GM10266 (cell line): ENCODE measurements at regions not wholly inside any gene's neighbourhood (a gene's known extent, or its start where the extent isn't known, plus 50 kb on each side); places are given as distances from the start of the nearest gene placed in this dataset.
A peak's percentile ranks its signal among the peaks of the same experiment; 100 is the strongest.

Experiments
- DNase-seq: peaks from one replicate; pipeline ENCODE4 v3.0.0; 2012; ENCODE audit errors: extremely low spot score
- TF ChIP-seq, protein P1 (sequence below): IDR thresholded peaks from 2 replicates; pipeline ENCODE4 v1.5.1; 2012; ENCODE audit warnings: mild to moderate bottlenecking, low read depth; ENCODE audit not compliant: control insufficient read depth, insufficient read depth; ENCODE audit errors: missing control alignments

DNA sequence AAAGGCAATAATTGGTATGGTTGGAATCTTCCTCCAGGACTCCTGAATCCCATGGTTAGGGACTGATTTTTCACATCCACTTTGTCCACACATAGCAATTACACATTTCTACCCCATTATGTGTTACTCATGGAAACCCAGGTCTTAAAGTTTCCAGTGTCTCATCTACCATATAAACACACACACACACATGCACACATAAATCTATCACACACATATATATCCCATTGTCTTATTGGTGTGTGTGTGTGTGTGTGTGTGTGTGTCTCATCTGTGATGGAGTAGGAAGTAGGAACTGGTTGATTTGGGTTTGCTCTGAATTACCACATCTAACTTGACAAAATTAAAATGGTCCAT is 525.4 kb downstream of the FUT8 start:
- no peak for DNase-seq
- TF ChIP-seq, protein P1, sequence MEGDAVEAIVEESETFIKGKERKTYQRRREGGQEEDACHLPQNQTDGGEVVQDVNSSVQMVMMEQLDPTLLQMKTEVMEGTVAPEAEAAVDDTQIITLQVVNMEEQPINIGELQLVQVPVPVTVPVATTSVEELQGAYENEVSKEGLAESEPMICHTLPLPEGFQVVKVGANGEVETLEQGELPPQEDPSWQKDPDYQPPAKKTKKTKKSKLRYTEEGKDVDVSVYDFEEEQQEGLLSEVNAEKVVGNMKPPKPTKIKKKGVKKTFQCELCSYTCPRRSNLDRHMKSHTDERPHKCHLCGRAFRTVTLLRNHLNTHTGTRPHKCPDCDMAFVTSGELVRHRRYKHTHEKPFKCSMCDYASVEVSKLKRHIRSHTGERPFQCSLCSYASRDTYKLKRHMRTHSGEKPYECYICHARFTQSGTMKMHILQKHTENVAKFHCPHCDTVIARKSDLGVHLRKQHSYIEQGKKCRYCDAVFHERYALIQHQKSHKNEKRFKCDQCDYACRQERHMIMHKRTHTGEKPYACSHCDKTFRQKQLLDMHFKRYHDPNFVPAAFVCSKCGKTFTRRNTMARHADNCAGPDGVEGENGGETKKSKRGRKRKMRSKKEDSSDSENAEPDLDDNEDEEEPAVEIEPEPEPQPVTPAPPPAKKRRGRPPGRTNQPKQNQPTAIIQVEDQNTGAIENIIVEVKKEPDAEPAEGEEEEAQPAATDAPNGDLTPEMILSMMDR: no peak

DNA sequence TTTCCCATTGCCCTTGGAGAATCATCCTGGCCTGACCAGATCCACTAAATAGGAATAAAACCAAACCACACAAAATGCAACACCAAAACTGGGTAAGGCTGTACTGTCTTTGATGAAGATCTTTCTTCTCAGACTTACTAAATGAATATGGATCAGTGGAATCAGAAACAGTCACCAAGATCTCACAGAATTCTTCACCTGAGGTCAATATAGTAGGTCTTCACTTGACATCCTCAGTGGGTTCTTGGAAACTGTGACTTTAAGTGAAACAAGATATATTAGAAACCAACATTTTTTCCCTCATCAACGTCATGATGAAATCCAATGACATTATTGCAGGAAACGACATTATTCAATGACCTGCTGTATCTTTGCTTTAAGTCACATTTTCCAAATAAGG is 526.2 kb downstream of the FUT8 start:
- TF ChIP-seq, protein P1: no peak
- no peak for DNase-seq

DNA sequence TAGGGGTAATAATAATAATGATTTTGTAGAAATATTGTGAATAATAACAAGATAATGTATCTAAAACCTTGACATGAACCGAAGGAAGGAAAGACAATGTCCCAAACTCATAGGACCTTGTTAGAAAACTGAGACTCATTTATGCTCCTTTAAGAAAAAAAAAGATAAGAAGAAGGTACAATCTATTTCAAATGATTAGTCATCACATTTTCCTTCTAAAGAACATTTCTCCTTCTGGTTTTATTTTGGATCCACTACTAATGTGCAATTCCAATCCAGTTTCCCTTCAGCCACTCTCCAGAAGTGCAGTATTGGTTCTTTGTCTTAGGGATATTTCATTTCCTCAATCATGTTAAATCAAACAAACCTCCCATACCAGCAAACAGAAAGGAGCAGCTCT is 526.7 kb downstream of the FUT8 start:
- no peak for DNase-seq
- TF ChIP-seq, protein P1: no peak

DNA sequence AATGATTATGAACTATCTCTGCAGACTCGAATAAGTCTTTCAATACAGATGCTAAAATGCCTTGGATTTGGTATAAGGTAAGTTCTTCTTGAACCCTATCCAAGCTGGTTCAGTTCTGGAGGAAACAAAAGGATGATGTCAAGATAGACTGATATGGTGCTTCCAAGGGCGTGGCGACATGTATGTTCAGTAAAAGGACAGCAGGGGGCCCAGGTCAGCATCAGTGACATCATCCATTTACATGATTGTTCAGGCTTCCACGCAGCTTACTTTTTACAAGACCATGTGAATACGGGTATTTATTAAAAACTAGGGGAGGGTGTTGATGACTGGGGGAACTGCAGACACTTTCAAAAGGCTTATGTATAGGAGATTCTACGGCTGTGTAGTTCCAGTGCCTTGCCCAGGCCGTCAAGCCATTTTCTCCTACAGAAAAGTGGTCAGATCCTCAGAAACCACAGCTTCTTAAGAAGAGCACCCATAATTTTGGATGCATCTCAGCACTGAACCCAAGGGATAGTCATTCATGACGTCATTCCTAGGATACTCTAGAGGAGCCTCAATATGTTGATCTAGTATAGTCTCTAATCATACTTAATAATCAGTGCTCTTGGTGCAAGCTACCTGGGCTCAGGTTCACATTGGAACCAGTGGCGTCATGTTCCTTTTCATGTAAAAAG is 527.7 kb downstream of the FUT8 start:
- TF ChIP-seq, protein P1: peak; percentile 10
- peak; percentile 24 for DNase-seq

DNA sequence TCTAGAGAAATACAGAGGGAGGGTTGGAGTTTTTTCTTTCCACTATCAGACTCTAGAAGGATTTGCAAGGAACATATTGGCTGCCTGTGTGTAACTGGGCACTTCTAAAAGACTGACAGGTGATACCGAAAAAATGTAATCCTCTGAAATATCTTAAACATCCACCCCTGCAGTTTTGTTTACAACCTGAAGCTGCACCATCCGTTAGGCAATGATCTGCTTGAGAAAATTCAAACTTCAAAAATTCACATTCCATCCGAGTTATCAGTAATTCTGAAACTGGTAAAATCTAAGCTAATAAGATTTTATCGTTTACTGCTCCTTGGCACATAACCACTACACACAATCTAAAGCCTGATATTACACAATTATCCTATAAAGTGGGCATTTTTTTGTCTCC is 528.6 kb downstream of the FUT8 start:
- DNase-seq: no peak
- TF ChIP-seq, protein P1: no peak

DNA sequence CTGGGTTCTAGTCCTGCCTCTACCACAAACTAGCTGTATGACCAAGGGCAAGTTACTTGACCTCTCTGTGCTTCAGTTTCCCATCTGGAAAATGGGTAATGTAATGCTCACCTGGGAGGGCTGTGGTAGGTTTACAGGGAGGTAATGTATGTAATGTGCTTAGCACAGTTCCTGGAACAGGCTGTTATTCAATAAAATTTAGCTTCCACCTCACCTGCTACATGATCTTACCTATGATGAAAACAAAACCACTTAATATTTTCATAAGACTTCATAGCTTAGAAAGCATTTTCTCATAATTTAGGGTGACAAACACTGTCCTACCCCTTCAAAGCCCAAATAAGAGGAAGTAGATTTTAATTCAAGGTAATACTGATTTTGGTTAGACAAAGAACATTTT is 530.6 kb downstream of the FUT8 start:
- no peak for DNase-seq
- TF ChIP-seq, protein P1: no peak

DNA sequence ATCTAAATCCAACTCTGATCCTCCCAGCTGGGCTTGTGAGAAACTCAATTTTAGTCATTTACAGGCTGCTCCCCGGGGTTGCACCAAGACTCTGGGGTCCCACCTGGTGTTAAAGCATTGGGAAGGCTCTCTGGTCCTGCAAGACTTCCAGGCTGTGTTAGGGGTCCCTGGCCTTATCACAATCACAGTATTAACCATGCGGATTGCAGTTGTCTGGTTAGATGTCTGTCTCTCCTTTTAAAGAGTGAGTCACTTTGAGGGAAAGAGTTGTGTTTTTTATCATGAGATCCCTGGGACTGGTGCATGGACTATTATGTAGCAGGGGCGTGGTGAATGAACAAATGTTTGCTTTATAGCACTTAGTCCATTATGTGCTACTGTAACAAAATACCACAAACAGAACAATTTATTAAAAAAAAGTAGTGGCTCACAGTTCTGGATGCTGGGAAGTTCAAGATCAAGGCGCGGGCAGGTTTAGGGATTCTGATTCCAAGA is 531.4 kb downstream of the FUT8 start:
- TF ChIP-seq, protein P1: no peak

More for the DNA sequence above, 531.4 kb downstream of the FUT8 start:
- no peak for DNase-seq
